Upper lobe of left lung (tissue), 6 donors: ENCODE measurements at regions not wholly inside any gene's neighbourhood (a gene's known extent, or its start where the extent isn't known, plus 50 kb on each side); places are given as distances from the start of the nearest gene placed in this dataset.
"Not testable (repeated sequence)": the region's sequence is repeated elsewhere in the genome, so short reads cannot be mapped to it uniquely, and the experiment has no call there.

Experiments used
- ATAC-seq, 2 donors: fragments of 200-7000 bp; cut with Tn5 transposase; one replicate each; pipeline ENCODE4 v1.9.1; 2022; ENCODE audit warnings: mild to moderate bottlenecking in 2 of 2, moderate library complexity in 2 of 2; ENCODE audit not compliant: low FRiP score in 2 of 2
- DNase-seq, 2 donors: peaks; one replicate each; pipeline ENCODE4 v3.0.0-alpha.2; 2019 to 2020
- H3K27ac ChIP-seq, 4 donors: fragments of 200-600 bp; sonication (generic); one replicate each; pipeline ENCODE4 v1.5.1; 2016 to 2019
- H3K27me3 ChIP-seq, 4 donors: fragments of 200-600 bp; sonication (generic); one replicate each; pipeline ENCODE4 v1.5.1; 2017 to 2019
- H3K36me3 ChIP-seq, 4 donors: fragments of 200-600 bp; sonication (generic); one replicate each; pipeline ENCODE4 v1.5.1; 2016 to 2019
- H3K4me1 ChIP-seq, 4 donors: fragments of 200-600 bp; sonication (generic); one replicate each; pipeline ENCODE4 v1.5.1; 2018 to 2019
- H3K4me3 ChIP-seq, 4 donors: fragments of 200-600 bp; sonication (generic); one replicate each; pipeline ENCODE4 v1.5.1; 2017 to 2019; ENCODE audit warnings: mild to moderate bottlenecking in 2 of 4, moderate library complexity in 1 of 4
- H3K9me3 ChIP-seq, 4 donors: fragments of 200-600 bp; sonication (generic); one replicate each; pipeline ENCODE4 v1.5.1; 2018 to 2019
- EP300 ChIP-seq, 4 donors: sonication (generic); formaldehyde crosslinking; IDR thresholded peaks; one replicate each; pipeline ENCODE4 v1.5.1; 2017; ENCODE audit warnings: antibody characterized with exemption in 4 of 4, control low read depth in 2 of 4
- POLR2A ChIP-seq, 4 donors: fragments of 450-650 bp; IDR thresholded peaks; one replicate each; pipeline ENCODE4 v1.5.1; 2016 to 2017; ENCODE audit warnings: antibody characterized with exemption in 4 of 4, mild to moderate bottlenecking in 2 of 4
- POLR2AphosphoS5 ChIP-seq, 2 donors: sonication (generic); formaldehyde crosslinking; IDR thresholded peaks; one replicate each; pipeline ENCODE4 v1.5.1; 2017; ENCODE audit warnings: antibody characterized with exemption in 2 of 2
- WGBS, 2 donors: methylation state at CpG; one replicate each; pipeline ENCODE4 v1.1.5; 2017 to 2018; 5-methylcytosine and 5-hydroxymethylcytosine counted together
- TF ChIP-seq, protein P1 (sequence below), 6 experiments: fragments of 450-650 bp in 4 of 6; fragments of 200-600 bp in 2 of 6; sonication (generic) in 2 of 6; IDR thresholded peaks; one replicate each; pipeline ENCODE4 v1.5.1; 2016 to 2019; ENCODE audit warnings: antibody characterized with exemption in 6 of 6
- donor health status: DM: no; HTN: no; CAD: no; lungs with moderate emphysema.
- donor health status: DM: no; HTN: yes; CAD: no; lungs with severe emphysema.

DNA sequence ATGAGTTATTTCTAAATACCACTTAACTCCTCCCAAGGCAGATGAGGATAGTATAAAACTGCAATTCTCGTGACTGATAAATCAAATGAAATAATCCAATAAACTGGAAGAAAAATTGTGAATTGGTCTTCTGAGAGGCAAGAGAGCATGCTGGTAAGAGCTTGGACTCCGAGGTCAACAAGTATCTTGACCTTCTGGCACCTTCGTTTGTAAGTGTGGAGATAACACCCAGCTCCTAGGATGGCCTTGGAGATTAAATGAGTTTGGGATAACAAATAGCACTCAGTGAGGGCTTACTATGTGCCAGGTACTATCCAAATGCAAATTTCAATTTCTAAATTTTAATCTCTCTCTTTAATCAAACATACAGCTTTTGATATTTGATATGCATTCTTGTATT lies 866.3 kb upstream of the WWC1 start:
- Histone ChIP-seq H3K4me1 (no peaks in the 10 kb centered on the region), H3K4me3 (no peak overlapping the region), H3K27me3 (no peaks in the 10 kb centered on the region), H3K9me3 (no peaks in the 10 kb centered on the region), H3K36me3 (no peaks in the 10 kb centered on the region), H3K27ac (no peak overlapping the region)
- no peak for ATAC-seq
- DNase-seq, result no peak
- 24 to 30% methylated on average over 3 of the region's 3 CpGs for WGBS, 2 donors
- TF ChIP-seq, protein P1, sequence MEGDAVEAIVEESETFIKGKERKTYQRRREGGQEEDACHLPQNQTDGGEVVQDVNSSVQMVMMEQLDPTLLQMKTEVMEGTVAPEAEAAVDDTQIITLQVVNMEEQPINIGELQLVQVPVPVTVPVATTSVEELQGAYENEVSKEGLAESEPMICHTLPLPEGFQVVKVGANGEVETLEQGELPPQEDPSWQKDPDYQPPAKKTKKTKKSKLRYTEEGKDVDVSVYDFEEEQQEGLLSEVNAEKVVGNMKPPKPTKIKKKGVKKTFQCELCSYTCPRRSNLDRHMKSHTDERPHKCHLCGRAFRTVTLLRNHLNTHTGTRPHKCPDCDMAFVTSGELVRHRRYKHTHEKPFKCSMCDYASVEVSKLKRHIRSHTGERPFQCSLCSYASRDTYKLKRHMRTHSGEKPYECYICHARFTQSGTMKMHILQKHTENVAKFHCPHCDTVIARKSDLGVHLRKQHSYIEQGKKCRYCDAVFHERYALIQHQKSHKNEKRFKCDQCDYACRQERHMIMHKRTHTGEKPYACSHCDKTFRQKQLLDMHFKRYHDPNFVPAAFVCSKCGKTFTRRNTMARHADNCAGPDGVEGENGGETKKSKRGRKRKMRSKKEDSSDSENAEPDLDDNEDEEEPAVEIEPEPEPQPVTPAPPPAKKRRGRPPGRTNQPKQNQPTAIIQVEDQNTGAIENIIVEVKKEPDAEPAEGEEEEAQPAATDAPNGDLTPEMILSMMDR (IDR thresholded peaks at IDR 0.05), result no peak
- TF ChIP-seq POLR2AphosphoS5 (IDR thresholded peaks at IDR 0.05), result no peak
- TF ChIP-seq EP300 (IDR thresholded peaks at IDR 0.05), result no peak
- no peak for TF ChIP-seq POLR2A (IDR thresholded peaks at IDR 0.05)

DNA sequence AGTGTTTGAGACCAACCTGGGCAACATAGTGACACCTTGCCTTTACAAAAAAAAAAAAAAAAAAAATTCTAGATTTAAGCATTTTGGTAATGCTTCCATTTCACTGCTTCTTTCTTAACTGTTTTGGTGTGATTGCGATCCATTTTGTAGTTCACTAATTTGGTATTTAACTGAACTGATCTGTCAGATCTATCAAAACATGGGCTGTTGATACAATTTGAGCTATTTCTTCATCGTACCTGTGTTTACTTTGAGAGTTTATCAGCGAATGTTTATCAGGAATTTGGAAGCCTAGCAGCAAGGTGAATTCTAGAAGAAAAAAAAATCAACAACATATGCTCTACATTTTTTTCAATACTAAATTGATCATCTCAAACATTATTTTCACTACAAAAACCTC lies 864.9 kb upstream of the WWC1 start:
- no peaks in the 10 kb centered on the region for H3K9me3 ChIP-seq
- H3K27ac ChIP-seq, result no peak overlapping the region
- DNase-seq, result no peak
- H3K36me3 ChIP-seq, result no peaks in the 10 kb centered on the region
- no peaks in the 10 kb centered on the region for H3K4me1 ChIP-seq
- 68 to 71% methylated on average over 3 of the region's 3 CpGs for WGBS, 2 donors
- ATAC-seq, result no peak
- H3K4me3 ChIP-seq, result no peak overlapping the region
- no peaks in the 10 kb centered on the region for H3K27me3 ChIP-seq
- TF ChIP-seq POLR2AphosphoS5 (IDR thresholded peaks at IDR 0.05) (no peak), EP300 (IDR thresholded peaks at IDR 0.05) (no peak), POLR2A (IDR thresholded peaks at IDR 0.05) (no peak)

DNA sequence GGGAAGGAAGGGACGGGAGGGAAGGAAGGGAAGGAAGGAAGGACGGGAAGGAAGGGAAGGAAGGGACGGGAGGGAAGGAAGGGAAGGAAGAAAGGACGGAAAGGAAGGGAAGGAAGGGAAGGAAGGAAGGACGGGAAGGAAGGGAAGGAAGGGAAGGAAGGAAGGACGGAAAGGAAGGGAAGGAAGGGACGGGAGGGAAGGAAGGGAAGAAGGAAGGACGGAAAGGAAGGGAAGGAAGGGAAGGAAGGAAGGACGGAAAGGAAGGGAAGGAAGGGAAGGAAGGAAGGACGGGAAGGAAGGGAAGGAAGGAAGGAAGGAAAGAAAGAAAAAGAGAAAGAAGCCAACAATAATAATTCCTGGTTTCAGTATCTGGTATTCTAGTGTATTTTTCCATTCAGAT lies 863.8 kb upstream of the WWC1 start:
- H3K27me3 ChIP-seq, H3K36me3 ChIP-seq, H3K4me3 ChIP-seq, H3K9me3 ChIP-seq, H3K27ac ChIP-seq, ATAC-seq, DNase-seq, H3K4me1 ChIP-seq: not testable (repeated sequence)
- WGBS, 2 donors, result 82 to 87% methylated on average over 5 to 10 of the region's 10 CpGs

DNA sequence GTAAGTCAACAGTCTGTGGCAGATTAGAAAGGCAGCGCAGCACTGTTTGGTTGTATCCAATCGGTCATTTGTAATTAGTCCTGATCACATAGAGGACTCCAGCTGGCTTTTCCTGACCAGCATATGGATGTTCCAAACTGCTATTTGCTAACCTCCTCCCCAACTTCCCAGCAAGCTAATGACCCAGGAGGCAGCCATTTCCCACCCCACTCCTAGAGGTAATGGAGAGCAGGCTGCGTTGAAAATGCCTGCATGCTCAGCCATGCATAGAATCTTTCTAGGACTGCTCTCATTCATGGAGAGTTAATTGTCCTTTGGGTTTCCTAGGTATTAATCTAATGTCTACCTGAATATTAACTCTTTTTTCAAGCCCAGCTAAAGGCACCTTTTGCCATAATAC lies 850.6 kb upstream of the WWC1 start:
- Histone ChIP-seq H3K4me3 (no peak overlapping the region), H3K36me3 (no peaks in the 10 kb centered on the region), H3K27ac (no peak overlapping the region), H3K9me3 (no peaks in the 10 kb centered on the region), H3K27me3 (no peaks in the 10 kb centered on the region), H3K4me1 (no peaks in the 10 kb centered on the region)
- DNase-seq, result no peak
- 50 to 55% methylated on average over 3 of the region's 3 CpGs for WGBS, 2 donors
- TF ChIP-seq POLR2A (IDR thresholded peaks at IDR 0.05) (no peak), POLR2AphosphoS5 (IDR thresholded peaks at IDR 0.05) (no peak), EP300 (IDR thresholded peaks at IDR 0.05) (no peak)
- TF ChIP-seq, protein P1 (IDR thresholded peaks at IDR 0.05), result no peak
- no peak for ATAC-seq

DNA sequence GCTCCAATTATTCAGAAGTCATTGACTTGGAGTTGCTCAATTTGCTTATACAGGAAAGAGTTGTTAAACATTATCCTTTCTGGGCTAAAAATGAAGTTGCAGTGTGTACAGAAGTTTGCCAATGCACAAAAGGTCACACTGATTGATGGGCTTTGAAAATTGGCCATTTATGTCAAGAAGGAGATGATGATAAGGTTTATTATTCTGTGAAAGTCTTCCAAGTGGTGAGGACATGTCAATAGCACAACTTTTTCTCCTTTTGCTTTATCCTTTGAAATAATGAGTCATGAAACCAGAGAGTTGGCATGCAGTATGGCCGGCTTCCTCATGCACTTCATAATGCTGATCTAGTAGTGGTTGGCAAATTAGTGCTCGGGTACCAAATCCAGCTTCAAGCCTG lies 848.5 kb upstream of the WWC1 start:
- ATAC-seq, result no peak
- Histone ChIP-seq H3K4me3 (no peak overlapping the region), H3K4me1 (no peaks in the 10 kb centered on the region), H3K27ac (no peak overlapping the region), H3K9me3 (no peaks in the 10 kb centered on the region), H3K27me3 (no peaks in the 10 kb centered on the region), H3K36me3 (no peaks in the 10 kb centered on the region)
- WGBS, 2 donors, result 61 to 77% methylated on average over 2 of the region's 2 CpGs
- no peak for TF ChIP-seq EP300 (IDR thresholded peaks at IDR 0.05)
- TF ChIP-seq, protein P1 (IDR thresholded peaks at IDR 0.05), result no peak
- no peak for TF ChIP-seq POLR2AphosphoS5 (IDR thresholded peaks at IDR 0.05)
- TF ChIP-seq POLR2A (IDR thresholded peaks at IDR 0.05), result no peak
- no peak for DNase-seq

DNA sequence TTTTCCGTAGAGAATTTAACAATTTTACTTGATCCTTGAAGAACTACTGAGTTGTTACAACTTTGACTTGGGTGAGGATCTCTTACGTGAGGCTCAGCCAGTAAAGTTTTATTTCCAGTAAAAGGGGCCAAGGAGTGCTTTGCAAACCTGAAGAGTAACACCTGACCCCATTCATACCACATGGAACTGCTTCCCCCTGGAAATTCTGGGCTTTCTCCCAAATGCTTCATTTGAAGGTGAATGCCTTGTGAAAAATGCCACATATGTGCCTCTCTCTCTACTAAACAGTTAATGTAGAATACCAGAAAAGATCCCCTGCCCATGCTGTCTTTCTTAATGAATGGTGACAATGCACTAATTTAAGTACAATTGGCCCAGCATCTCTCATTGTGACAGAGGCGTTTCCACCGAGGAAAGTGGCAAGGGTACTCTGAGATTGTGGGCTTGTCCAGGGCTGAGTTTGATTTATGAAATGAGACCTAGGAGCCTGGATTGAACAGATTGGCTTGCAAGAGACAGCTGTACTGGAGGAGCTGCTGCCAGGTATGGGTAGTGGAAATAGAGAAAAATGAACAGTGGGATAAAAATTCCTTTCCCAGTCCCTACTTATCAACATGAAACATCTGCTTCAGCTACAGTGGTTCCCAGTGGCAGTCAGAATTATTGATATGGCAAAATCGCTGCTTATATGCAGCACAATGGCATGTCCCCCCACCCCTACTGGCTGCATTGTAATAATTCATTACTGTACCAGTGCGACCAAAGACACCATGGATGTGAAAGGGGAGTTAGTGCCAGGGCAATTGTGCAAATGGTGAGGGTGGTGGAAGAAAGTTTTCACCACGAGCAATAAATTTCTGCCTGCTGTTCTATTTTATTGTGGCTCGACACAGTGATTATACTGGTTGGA lies 843.7 kb upstream of the WWC1 start:
- 52 to 61% methylated on average over 8 of the region's 8 CpGs for WGBS, 2 donors
- no peak overlapping the region for H3K4me3 ChIP-seq
- TF ChIP-seq, protein P1 (IDR thresholded peaks at IDR 0.05), result no peak
- TF ChIP-seq EP300 (IDR thresholded peaks at IDR 0.05) (no peak), POLR2A (IDR thresholded peaks at IDR 0.05) (no peak), POLR2AphosphoS5 (IDR thresholded peaks at IDR 0.05) (no peak)
- no peaks in the 10 kb centered on the region for H3K36me3 ChIP-seq
- ATAC-seq (no peak), DNase-seq (no peak)
- H3K9me3 ChIP-seq, result no peaks in the 10 kb centered on the region
- H3K4me1 ChIP-seq, result no peaks in the 10 kb centered on the region
- H3K27me3 ChIP-seq, result no peaks in the 10 kb centered on the region
- no peak overlapping the region for H3K27ac ChIP-seq
